HG03025 (cell line): ENCODE measurements at regions not wholly inside any gene's neighbourhood (a gene's known extent, or its start where the extent isn't known, plus 50 kb on each side); places are given as distances from the start of the nearest gene placed in this dataset.
"Not testable (repeated sequence)": the region's sequence is repeated elsewhere in the genome, so short reads cannot be mapped to it uniquely, and the experiment has no call there.

Source experiments
- ATAC-seq: cut with Tn5 transposase; IDR thresholded peaks from one replicate; pipeline ENCODE4 v1.9.1; 2021; ENCODE audit warnings: mild to moderate bottlenecking, moderate library complexity; ENCODE audit not compliant: unreplicated experiment, low FRiP score

DNA sequence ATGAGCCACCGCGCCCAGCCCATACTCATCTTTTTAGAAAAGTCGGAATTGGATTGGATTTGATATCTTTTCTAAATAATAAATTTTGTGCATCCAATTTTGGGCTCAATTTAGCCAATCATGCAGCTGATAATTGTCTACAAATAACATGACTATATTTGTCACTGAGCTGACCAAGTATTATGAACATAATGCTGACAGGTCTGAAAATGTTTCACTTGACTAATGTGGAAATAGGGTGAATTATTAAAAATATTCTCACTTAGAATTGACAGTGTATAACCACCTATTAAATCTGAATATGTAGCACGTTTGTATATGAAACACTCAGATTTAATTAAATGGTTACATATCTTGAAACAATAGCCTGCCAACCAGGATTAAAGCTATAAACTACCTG, 657.2 kb upstream of the FSHR start:
- no peak for ATAC-seq

DNA sequence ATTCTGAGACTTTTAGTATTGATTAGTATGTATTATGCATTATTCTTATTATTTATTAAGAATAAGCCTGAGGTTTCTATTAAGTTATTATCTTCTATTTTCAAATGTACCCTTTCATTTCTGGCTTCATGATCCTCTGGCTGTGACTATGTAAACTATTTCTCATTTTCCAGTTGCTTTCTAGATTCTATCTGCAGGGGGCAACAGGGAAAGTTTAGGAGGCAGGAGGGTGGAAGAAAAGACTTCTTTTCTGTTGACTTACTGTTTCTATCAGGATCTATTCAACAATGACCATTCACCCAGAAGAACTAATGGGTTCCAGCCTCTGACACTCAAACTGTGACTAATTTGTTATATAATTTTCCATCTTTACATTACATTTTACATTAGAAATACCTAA, 653.4 kb upstream of the FSHR start:
- ATAC-seq, result no peak

DNA sequence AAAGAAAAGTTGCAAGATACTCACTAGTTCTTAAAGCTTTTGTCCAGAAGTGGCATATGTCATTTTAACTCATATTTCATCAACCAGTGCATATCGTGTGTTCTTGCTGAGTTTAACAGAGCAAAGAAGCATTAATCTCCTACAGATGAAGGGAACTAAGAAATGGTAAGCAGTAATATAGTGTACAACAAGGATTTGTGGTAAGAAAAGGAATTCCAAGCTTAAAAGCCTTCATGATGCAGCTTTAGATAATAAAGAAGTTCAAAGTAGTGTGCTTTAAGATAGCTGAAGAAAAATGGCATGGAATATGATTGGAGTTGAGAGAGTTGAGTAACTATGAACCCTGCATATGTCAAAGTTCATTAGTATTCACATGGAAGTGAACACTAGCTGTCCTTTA, 649.8 kb upstream of the FSHR start:
- ATAC-seq, result no peak

DNA sequence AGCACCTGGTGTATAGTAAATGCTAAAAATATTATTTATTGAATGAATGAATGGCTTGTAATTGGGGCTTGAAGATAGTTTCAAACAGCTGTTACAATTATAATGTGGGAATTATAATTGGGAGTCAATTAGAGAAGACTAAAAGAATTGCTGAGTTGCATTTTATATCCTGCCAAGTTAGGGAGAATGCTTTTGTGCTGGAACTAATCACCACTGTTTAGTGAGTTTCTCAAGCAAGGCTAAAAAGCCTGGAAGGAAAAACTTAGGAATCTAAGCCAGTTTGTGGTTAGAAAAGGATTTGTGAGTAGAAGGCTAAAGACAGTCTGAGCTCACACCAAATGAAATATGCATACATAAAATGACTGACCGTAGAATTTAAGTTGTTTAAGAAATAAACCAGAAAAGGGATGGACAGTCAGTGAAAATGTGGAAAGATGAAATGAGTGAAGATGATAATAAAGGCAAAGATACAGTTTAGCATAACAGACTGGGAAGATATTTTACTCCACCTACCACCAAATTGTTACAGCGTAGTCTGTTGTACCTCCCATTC, 647.7 kb upstream of the FSHR start:
- ATAC-seq, result no peak

DNA sequence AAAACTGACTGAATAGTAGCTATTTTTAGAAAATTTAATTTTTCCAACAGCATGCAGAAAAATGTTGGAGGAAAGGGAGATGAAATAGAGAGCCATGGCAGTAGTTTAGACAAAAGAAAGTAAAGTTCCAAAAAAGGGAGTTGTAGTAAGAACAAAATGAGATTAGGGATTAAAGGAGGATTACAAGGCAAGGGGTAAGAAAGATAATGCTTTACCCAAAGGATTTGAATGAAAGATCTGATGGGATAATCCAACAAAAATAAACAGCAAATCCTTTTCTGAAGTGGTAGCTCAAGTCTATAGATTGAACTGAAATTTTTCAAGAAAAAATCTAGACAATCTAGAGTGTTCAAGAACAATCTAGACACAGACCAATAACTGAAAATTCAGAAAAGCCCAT, 644.3 kb upstream of the FSHR start:
- ATAC-seq, result no peak

DNA sequence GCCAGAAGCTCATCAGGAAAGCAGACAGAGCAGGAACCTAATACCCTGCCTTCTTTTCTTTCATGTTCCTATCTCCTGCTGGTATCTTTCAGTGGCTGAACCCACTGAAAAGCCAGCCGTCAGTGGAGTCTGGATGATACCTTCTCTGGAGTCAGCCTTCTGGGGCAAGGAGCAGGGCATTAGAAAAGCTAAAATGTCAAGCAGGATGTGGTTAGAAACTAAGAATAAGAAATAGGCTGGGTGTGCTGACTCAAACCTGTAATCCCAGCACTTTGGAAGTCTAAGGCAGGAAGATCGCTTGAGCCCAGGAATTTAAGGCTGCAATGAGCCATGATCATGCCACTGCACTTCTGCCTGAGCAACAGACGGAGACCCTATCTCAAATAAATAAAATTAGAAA, 642.0 kb upstream of the FSHR start:
- ATAC-seq, result no peak

DNA sequence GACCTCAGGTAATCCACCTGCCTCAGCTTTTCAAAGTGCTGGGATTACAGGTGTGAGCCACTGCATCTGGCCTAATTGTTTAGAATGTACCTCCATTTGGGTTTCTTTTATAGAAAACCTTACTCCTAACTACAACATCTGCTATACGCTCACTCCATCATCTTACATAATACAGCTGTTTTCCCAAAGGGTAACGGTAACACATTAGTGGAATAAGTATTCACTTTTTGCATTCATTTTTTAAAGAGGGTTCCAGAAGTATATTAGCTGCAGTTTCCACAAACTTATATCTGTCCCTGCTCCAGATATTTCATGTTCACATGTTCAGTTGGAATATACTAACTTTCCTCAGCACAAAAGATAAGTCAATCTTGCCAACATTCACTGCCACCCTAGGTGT, 640.1 kb upstream of the FSHR start:
- ATAC-seq, result no peak

DNA sequence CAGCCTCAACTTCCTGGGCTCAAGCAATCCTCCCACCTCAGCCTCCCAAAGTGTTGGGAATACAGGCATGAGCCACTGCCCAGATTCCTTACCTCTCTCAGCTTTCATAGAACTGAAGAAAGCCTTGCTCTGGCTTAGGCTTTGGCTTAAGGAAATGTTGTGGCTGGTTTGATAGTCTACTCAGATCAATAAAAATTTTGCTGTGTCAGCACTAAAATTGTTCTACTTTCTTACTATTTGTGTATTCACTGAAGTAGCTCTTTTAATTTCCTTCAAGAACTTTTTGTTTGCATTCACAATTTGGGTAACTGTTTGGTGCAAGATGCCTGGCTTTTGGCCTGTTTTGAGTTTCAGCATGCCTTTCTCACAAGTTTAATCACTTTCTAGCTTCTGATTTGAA, 634.0 kb upstream of the FSHR start:
- no peak for ATAC-seq

DNA sequence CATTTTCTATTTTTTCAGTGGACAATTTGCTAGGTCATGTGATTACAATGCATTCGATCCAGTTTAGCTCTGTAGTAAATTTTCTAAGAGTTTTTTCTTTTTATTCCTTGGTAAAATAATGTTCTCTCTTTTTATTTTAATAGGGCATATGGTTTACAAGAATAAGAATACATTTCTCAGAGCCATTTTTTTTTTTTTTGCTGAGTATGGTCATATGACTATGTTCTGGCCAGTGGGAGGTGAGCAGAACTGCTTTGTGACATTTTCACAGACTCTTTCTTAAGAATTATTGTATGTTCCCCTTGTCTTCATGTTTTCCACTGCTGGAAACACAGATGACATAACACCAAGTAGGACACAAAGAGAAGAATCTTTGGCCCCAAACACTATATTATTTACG, 626.6 kb upstream of the FSHR start:
- ATAC-seq, result no peak

DNA sequence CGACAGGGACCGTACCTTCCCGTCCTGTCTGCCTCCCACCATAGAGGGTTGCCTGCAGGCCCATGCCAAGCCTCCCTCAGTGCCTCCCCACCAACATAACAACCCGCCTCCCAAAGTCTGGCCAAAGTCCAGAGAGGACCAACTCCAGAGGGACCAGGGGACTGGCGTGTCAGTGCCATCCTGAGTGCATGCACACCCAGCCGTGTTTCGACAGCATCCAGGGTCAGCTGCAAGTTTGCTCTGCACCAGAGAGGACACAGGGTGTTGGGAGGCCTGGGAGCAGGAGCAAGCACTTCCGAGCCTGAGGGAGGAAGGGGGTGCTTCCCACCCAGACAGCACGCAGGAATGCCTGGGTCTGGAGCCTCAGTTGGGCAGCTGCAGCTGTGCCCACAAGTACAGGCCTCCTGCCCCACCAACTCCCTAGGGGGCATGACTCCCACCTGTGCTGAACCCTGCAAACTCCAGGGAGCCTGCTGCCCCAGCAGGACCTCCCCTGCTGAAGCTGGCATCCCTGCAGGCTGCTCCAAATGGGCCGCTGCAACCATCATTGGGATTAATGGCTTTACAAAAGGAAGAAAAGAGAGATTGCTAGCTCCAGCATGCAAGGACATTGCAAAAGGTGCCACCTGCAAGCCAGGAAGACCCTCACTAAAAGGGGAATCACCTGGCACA, 618.1 kb upstream of the FSHR start:
- no peak for ATAC-seq

DNA sequence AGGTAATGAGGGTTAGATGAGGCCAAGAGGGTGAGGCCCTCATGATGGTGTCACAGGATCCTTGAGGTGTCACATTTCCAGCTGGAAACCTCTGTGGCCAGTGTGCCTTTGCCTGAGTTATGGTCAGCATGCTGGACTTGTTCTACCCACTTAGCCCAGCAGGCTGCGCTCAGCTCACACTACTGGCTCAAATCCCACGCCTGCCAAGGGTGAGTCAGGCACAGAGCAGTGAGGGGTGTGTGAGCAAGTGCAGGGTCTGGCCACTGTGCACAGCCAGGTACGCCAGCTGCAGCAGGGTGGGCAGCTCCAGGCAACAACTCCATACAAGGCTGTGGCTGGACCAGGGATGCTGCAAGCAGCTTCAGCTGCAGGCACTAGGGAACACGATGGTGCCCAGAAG, 616.6 kb upstream of the FSHR start:
- no peak for ATAC-seq

DNA sequence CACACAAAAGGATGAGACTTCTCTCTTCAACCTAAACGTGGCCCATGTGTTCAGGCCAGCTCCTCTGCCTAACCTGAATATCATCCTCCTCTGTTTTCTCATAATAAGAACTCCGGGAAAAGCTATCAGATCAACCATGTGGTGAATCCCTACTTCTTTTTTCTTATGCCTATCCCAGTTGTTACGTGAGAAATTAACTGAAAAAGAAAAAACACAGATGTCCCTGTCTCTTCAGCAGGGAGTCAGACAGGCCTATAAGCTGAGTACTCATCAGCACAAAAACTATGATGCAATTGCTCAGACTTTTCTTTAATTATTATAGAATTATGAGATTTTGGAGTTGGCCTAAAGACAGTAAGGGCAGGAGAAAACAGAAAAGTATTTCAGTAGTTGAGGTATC, 613.0 kb upstream of the FSHR start:
- no peak for ATAC-seq

DNA sequence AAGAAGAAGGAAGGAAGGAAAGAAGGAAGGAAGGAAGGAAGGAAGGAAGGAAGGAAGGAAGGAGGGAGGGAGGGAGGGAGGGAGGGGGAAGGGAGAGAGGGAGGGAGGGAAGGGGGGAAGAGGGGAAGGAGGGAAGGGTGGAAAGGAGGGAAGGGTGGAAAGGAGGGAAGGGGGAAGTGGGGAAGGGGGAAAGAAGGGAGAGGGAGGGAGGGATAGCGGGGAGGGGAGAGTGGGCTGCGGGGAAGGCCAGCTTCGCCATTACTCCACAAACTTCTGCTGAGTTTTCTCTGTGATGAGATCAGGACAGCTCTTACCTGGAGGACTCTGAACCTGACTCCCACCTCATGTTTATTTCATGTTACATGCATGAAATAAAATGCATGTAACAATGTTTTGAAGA, 601.5 kb upstream of the FSHR start:
- no peak for ATAC-seq

DNA sequence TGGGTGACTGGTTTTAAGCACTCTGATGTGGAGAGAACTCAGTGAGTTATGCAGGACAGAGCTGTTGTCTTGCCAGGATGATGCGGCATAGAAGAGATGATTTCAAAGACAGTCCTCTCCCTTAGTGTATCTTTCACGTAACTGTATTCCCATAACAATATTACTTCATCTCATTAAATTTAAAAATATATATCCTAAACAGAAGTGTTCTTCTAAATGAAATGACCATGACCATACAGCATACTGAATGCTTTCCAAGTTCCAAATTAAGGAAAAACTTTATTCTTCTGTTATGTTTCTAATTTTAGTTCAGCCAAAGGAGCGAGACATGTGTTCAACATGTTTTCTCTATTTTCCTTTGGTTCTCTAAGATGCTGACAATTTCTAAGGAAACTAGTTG, 600.1 kb upstream of the FSHR start:
- ATAC-seq, result no peak

DNA sequence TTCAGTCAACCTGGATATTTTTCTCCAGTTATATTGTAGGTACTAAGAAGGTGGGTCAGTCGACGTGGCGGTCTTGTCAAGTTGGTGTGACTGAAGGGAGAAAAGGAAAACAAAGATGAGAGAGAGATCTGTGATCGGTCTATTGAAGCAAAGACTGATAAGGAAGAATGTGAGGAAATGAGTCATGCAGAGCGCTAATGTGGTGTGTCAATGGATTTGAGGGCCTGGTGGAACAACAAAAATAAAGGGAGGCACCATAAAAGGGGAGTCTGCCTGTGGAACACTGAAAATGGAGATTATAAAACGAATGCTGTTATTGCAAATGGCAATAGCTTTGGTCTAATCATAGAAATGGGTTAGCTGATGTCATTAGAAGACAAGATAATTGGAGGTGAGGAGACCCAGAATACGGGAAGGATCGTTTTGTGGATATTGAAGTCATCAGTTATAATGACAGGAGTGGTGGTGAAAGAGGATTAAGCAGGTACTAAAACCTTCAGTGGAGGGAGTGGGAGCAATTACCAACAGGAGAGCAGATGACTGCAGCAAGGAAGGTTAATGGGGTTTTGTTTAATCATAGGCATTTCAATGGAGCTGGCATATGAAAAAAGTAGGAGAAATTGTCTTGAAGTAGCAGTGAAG, 599.1 kb upstream of the FSHR start:
- ATAC-seq, result no peak

DNA sequence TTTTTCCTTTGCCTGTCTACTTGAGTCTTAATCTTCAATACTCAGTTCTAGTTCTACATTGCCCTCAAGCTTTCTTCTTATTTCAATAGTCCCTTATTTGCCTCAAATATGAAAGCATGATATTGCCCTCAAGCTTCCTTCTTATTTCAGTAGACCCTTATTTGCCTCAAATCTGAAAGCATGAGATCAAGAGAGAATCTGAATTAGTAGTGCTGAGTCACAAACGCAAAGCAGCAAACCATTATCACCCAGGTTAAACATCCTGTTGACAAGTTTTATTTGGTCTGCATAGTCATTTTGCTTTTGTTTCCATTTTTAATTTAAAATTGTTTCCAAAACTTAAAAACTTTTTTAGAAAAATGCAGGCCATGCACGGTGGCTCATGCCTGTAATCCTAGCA, 583.3 kb upstream of the FSHR start:
- ATAC-seq, result no peak

DNA sequence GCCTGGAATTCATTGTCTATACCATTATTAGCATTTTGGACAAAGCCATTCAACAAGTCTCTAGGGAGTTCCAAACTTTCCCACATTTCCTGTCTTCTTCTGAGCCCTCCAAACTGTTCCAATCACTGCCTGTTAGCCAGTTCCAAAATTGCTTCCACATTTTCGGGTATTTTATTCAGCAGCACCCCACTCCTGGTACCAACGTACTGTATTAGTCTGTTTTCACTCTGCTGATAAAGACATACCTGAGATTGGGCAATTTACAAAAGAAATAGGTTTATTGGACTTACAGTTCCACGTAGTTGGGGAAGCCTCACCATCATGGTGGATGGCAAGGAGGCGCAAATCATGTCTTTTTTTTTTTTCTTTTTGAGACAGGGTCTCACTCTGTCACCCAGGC, 578.6 kb upstream of the FSHR start:
- ATAC-seq, result not testable (repeated sequence)

DNA sequence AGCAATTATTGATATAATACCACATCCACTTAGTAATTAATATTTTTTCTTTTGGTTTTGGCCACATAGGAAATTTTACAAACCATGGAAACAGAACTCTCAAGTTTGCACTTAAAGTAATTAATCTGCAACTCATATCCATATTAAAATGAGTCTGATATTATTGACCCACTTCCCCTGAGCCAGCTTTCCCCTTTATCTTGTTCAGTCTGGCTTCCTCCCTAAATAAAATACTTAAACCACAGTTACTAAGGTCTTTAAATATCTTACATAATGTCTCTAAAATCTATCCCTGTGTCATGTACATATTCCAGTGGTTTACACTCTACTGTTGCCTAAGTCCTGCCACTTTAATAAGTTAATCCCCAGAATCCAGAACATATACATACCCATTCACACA, 564.9 kb upstream of the FSHR start:
- no peak for ATAC-seq

DNA sequence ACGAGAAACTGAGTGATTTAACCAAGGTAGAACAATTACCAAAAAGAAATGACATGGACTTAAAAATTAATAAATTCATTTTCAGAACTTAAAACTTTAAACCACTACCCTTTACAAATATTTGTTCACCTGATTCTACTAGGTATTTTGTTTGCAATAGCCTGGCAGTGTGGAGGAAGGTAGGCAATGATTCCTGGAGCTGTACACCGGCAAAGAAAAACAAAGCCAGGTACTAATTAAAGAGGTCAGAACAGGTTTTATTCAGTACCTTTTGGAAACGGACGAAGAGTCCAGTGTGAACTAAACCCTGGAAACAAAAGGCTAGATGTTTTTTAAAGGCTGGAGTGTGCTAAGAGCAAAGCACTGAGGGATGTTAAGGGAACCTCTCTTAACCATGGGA, 561.3 kb upstream of the FSHR start:
- no peak for ATAC-seq

DNA sequence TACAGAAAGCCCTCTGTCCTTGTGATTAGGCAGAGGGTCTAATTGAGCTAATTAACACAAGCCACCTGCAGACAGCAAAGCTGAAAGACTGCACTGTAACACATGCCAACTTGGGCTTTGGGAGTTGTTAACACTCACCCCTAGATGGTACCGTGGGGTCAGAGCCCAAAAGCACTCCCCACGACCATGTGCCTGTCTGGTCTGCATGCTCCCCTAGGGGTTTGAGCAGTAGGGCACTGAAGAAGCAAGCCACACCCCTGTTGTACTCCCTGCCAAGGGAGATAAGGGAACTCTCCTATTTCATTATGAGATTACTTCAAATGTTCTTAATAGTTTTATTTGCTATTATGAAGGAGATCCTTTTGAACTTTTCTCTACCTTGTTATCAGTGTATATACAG, 560.1 kb upstream of the FSHR start:
- ATAC-seq, result no peak

DNA sequence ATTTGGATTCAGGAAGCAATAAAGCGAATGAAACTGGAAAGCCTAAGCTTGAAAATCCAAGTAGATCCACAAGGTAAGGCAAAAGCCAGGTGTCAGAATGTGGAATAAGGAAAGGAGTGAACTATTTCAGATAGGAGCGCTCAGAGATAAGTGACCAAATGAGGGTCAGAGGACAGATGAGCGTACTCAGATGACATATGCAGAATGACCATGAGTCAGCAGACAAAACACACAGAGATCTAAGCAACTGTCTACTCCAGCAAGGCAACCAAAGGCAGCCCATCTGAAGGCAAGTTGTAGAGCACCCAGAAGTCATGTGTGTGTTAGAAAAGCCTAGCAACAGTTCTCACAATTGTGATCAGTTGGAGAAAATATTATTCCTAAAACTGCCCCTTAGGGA, 548.4 kb upstream of the FSHR start:
- no peak for ATAC-seq

DNA sequence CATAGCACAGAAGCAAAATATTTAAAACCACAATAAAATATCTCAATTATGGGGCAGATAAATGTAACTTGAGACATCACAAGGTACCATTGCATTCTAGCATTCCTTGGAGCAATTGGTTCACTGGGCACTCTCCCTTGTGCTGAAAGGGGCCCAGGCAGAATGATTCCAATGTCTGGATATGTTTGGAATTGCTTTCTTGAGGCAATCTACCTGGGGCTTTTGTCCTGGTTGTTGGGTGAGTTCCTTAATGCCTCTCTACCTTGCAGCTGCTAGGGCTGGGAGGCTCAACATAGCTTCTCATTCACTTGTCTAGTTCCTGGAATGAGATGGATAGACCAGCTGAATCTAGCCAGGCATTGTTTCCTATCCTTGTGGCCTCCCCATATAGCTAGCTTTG, 539.6 kb upstream of the FSHR start:
- no peak for ATAC-seq
